NCI-H2029 (cell line): ENCODE measurements at regions not wholly inside any gene's neighbourhood (a gene's known extent, or its start where the extent isn't known, plus 50 kb on each side); places are given as distances from the start of the nearest gene placed in this dataset.

ENCODE experiments used
- DNase-seq: peaks from one replicate; lab custom pipeline; 2025; lab: John Stamatoyannopoulos, UW

GRCh38 chr3:110753516-110753915, 318.1 kb upstream of the NECTIN3 start:
- DNase-seq, result no peak

DNA sequence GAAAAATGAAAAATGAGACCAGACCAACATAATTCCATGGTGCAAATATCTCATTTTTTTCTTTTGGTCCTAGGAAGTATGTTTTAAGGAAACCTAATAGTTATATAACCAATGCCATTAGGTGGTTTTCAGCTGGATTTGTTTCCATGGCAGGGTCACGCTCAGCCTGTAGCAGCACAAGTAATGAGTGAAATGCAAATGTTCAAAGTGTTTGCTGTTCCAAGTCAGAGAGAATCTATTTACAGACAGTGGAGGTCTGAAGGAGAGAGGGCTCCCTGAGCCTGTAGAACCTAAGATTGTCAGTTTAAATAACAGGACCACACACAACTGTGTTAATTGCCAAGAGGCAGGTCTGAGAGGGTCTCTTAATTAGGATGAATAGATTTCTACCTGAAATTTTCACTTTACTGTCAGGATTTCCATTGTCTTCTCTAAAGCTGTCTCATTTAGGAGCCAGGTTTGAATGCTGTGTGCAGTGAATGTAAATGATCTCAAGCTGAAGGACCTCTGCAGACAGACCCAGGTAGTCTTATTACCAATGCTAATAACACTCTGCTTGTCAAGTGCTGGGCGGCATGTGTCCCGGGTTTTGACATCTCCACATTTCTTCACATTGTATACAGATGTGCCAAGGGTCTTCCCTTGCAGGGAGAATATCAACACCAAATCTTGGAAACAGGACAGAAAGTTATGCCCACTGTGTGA, 317.3 kb upstream of the NECTIN3 start:
- DNase-seq, result no peak

DNA sequence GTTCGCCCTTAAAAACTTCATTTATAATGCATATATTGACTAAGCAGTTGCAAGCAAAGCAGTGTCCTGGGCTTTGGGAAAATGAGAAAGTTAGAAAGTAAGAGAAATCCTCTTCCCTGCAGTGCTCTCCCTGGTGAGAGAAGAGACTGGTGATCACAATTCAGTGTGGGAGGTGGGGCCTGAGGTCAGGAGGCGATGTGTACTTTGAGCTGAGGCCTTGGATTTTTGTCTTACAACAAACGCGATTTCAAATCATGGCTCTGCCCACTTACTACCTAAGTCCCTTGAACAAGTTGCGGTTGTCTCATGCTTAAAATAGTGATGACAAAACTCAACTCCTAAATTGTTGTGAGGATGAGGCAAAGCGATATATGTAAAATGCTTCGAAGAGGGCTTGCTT, 316.3 kb upstream of the NECTIN3 start:
- DNase-seq, result no peak

- no peak for DNase-seq
Observed at GRCh38 chr3:110756705-110757104, 314.9 kb upstream of the NECTIN3 start.

DNA sequence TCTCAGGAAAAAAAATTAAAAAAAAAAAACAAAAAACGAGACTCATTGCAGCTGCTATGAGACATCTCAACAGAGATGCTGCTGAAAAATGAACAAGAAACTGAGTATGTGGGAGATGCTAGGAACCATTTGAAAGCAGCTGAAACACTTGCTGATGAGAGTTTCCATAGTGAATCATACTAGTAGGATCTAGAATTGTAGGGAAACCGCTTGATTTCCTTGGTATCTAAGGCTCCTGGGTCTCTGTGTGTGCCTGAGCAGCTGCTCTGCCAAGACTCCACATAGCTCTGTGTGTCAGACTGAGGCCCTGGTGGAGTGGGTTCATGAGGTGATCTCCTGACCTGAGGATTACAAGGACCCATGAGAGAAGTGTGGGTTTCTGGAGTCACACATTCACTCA, 313.4 kb upstream of the NECTIN3 start:
- DNase-seq, result no peak

DNA sequence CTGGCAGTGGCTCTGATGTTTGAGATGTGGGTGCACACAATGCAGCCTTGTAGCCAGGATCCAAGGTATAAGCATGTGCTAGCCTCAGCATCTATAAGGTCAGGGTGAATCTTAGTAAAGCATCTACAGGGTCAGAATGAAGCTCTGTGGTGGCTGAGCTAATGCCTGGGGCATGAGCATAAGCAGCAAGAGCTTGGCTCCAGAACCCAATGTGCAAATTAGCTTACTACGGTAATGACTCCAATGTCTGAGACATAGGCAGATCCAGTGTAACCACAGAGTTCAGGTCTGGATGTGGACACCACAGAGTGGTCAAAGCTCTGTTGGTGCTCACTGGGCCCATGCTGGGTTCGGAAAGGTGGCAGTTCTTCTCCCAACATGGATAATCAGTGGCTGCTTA, 304.5 kb upstream of the NECTIN3 start:
- DNase-seq, result no peak

DNA sequence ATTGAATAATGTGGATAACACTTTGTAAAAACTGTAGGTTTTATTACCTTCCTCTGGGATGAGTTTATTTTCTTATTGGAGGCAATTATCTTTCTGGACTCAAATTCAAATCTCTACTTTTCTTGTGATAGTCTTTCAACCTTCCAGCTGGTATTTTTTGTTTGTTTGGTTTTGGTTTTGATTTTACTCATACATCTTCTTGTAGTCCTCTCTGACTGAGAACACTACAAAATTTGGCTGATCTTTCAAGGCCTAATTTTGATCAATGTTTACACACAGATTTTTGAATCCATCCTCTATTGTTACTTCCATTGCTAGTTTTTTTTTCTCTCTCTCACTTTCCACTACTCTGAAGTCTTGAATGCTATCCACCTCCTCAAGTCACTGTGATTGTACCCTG, 303.8 kb upstream of the NECTIN3 start:
- DNase-seq, result no peak

- DNase-seq, result no peak
Observed at GRCh38 chr3:110773413-110773954, 298.1 kb upstream of the NECTIN3 start.

GRCh38 chr3:110774496-110775265, 296.9 kb upstream of the NECTIN3 start:
- no peak for DNase-seq

DNA sequence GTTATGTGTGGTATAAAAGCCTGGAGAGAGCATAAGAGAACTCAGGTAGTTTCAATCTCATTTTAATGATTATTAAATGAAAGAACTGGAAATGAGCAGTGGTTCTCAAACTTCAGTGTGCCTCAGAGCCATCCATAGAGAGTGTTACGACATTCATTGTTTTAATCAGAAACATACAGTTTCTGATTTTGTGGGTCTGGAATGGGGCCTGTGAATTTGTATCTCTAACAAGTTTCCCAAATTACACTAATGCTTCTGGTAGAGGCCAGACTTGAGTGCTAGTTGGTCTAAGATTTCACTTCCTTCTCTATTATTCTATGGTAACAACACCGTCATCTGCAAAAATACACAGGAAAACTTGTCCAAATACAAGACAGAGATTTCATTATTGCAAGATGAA, 292.0 kb upstream of the NECTIN3 start:
- DNase-seq, result no peak

DNA sequence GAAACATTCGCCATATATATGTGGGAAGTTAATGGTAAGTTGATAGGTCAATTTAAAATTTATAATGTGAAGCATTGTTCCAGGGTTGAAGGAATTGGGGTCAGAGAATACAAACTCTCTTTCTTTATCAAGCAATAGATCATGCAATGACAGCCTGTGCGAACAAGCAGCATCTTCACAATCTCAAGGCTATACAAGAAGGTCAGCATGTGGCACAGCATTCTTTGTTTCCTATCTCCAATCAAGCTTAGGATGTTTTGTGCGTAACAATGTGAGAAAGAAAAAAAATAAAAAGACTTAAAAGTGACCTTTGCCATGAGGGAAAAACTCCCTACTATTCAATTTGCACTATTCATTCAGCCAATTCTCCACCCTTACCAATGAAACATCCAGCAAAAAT, 288.1 kb upstream of the NECTIN3 start:
- DNase-seq, result no peak

DNA sequence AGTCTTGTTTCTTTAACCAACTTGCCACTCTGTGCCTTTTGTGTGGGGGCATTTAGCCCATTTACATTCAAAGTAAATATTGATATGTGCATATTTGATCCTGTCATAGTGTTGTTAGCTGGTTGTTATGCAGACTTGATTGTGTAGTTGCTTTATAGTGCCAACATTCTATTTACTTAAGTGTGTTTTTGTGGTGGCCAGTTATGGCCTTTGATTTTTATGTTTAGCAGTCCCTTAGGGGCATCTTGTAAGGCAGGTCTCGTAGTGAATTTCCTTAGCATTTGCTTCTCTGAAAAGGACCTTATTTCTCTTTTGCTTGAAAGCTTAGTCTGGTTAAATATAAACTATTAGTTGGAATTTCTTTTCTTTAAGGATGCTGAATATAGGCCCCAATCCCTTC, 282.8 kb upstream of the NECTIN3 start:
- no peak for DNase-seq

- DNase-seq, result no peak
Observed at GRCh38 chr3:110789315-110789714, 282.3 kb upstream of the NECTIN3 start.

GRCh38 chr3:110790631-110791030, 281.0 kb upstream of the NECTIN3 start:
- DNase-seq, result no peak

GRCh38 chr3:110791995-110792686, 279.5 kb upstream of the NECTIN3 start:
- no peak for DNase-seq

DNA sequence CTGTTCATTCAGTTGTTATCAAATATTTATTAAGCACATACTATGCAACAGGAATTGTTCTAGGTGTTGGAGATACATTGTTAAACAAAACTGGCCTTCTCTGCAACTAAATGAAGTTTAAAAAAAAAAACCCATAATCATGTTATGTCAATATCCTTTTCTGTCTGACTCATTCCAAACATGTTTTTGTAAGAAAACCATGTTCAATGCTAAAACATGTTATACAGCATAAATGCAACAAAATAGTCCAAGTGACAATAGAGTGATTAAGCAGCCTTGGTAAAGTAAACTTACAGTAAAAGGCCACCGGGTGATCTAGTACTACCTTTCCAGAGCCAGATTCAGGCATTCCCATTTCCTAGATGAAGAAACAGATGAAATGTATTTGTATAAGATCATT, 278.0 kb upstream of the NECTIN3 start:
- no peak for DNase-seq

DNA sequence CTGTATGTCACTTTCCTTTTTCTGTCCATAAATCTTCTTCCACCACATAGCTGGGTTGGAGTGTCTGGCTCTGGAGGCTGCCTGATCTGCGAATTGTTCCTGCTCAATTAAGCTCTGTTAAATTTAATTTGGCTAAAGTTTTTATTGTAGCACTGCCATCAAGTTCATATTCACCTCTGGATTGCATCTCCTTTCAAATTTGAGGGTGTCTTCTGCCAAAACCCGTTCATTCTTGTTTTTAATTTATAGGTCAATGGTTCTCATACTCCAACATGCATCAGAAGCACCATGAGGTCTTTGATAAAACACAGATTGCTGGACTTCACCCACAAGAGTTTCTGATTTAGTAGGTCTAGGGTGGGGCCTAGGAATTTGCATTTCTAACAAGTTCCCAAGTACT, 276.5 kb upstream of the NECTIN3 start:
- DNase-seq, result no peak

DNA sequence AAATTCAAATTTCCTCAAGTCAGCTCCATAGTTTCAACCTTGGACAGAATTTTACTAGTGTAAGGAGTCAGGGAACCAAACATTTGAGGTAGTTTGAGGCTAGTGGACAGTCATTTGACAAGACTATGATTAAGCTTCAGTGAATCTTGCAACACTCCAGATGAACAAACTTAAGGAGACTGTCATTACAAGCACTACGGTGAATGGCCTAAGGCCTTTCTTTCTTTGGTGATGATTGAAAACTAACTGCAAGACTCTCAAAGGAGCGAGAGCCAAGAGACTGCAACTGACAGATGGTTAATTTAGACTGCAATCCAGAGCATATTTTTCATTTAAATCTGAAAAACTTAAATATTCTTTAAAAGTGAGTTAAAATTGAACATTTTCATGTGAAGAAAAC, 272.3 kb upstream of the NECTIN3 start:
- DNase-seq, result no peak

DNA sequence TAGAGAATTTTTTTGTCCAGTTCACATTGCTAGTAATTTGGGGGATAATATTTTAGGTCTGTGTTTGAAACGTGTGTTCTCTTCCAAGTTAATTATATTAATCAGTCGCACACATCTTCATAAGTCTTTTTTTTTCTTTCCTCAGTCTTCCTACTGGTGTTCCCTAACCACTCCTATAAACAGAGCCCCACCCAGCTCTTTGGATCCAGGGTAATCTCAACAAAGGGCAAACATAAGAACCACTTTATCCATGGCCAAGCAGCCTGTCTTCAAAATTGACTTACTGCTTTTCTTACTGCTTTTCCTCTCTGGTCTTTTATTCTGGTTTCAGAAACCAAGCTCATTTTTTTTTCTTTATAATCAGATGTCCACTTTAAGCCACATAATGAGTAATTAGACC, 266.8 kb upstream of the NECTIN3 start:
- no peak for DNase-seq

- no peak for DNase-seq
Observed at GRCh38 chr3:110806924-110807323, 264.7 kb upstream of the NECTIN3 start.

- no peak for DNase-seq
Observed at GRCh38 chr3:110808630-110809029, 263.0 kb upstream of the NECTIN3 start.

DNA sequence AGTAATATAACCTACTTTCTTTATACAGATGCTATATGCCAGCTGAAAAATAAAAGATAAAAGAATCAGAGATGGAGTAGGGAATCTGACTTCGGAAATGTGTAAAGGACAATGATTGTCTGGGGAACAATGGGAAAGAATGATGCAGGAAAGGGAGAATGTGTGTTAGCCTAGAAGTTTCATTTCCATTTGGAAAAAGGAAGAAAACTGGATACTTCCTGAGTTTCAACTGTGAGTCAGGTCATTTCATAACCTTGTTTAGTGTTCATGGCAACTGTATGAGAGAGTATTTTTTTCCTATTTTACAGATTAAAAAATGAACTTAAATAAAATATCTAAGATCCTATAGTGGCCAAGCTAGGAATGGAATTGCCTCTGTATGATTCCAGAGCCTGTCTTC, 261.3 kb upstream of the NECTIN3 start:
- DNase-seq, result no peak

- DNase-seq, result no peak
Observed at GRCh38 chr3:110811050-110811449, 260.6 kb upstream of the NECTIN3 start.
